ENCODE measurements at regions not wholly inside any gene's neighbourhood (a gene's known extent, or its start where the extent isn't known, plus 50 kb on each side); places are given as distances from the start of the nearest gene placed in this dataset.

GRCh38 chr17:14886200-14886739, 378.9 kb downstream of the PMP22 start:
- no peak for DNase-seq (ENCODE audit: low spot score)

- DNase-seq (ENCODE audit: low spot score): no peak
Observed at GRCh38 chr17:14882131-14882530, 383.0 kb downstream of the PMP22 start.

GRCh38 chr17:14875557-14876412, 389.3 kb downstream of the PMP22 start:
- DNase-seq (ENCODE audit: low spot score): no peak

- DNase-seq (ENCODE audit: low spot score): no peak
Observed at GRCh38 chr17:14873996-14874395, 391.1 kb downstream of the PMP22 start.

- DNase-seq (ENCODE audit: low spot score): no peak
Observed at GRCh38 chr17:14873540-14873939, 391.6 kb downstream of the PMP22 start.

- DNase-seq (ENCODE audit: low spot score): no peak
Observed at GRCh38 chr17:14871921-14872320, 393.2 kb downstream of the PMP22 start.

- no peak for DNase-seq (ENCODE audit: low spot score)
Observed at GRCh38 chr17:14866266-14866665, 398.9 kb downstream of the PMP22 start.

- DNase-seq (ENCODE audit: low spot score): no peak
Observed at GRCh38 chr17:14864127-14864526, 401.0 kb downstream of the PMP22 start.

GRCh38 chr17:14859542-14859941, 405.6 kb downstream of the PMP22 start:
- no peak for DNase-seq (ENCODE audit: low spot score)

- no peak for DNase-seq (ENCODE audit: low spot score)
Observed at GRCh38 chr17:14856176-14856575, 408.9 kb downstream of the PMP22 start.

- no peak for DNase-seq (ENCODE audit: low spot score)
Observed at GRCh38 chr17:14854691-14855090, 410.4 kb downstream of the PMP22 start.

GRCh38 chr17:14845591-14846281, 419.4 kb downstream of the PMP22 start:
- DNase-seq (ENCODE audit: low spot score): no peak

GRCh38 chr17:14843086-14843795, 421.9 kb downstream of the PMP22 start:
- DNase-seq (ENCODE audit: low spot score): no peak

- DNase-seq (ENCODE audit: low spot score): no peak
Observed at GRCh38 chr17:14840616-14841231, 424.4 kb downstream of the PMP22 start.

- no peak for DNase-seq (ENCODE audit: low spot score)
Observed at GRCh38 chr17:14838567-14838966, 426.6 kb downstream of the PMP22 start.

GRCh38 chr17:14833201-14833785, 431.8 kb downstream of the PMP22 start:
- peak; percentile 24 for DNase-seq (ENCODE audit: low spot score)

GRCh38 chr17:14831491-14831890, 433.6 kb downstream of the PMP22 start:
- no peak for DNase-seq (ENCODE audit: low spot score)

GRCh38 chr17:14827396-14827919, 437.7 kb downstream of the PMP22 start:
- no peak for DNase-seq (ENCODE audit: low spot score)

GRCh38 chr17:14826358-14826757, 438.8 kb downstream of the PMP22 start:
- DNase-seq (ENCODE audit: low spot score): no peak

GRCh38 chr17:14818469-14818868, 446.7 kb downstream of the PMP22 start:
- no peak for DNase-seq (ENCODE audit: low spot score)

GRCh38 chr17:14815079-14815478, 450.0 kb downstream of the PMP22 start:
- no peak for DNase-seq (ENCODE audit: low spot score)

Data from AG08395 (cell line).